UCSD-AML1 (cell line): ENCODE measurements at regions not wholly inside any gene's neighbourhood (a gene's known extent, or its start where the extent isn't known, plus 50 kb on each side); places are given as distances from the start of the nearest gene placed in this dataset.
"Not testable (repeated sequence)": the region's sequence is repeated elsewhere in the genome, so short reads cannot be mapped to it uniquely, and the experiment has no call there.

Experiments
- DNase-seq: peaks from one replicate; lab custom pipeline; 2025; ENCODE audit not compliant: unreplicated experiment; lab: John Stamatoyannopoulos, UW

DNA sequence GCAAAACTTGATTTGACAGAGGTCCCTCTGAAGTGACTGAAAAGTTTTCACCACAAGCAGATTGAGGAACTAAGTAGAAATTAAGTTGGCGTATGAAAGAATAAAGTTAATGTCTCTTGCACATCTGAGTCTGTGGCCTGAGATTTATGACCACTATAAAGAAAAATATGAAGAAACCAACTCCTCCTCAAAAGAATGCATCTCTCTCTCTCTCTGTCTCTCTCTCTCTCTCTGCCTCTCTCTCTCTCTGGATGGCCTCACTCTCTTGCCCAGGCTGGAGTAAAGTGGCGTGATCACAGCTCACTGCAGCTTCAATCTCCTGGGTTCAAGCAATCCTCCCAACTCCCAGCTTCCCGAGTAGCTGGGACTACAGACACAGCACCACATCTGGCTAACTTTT lies 55.2 kb downstream of the RPL22L1 start:
- no peak for DNase-seq

DNA sequence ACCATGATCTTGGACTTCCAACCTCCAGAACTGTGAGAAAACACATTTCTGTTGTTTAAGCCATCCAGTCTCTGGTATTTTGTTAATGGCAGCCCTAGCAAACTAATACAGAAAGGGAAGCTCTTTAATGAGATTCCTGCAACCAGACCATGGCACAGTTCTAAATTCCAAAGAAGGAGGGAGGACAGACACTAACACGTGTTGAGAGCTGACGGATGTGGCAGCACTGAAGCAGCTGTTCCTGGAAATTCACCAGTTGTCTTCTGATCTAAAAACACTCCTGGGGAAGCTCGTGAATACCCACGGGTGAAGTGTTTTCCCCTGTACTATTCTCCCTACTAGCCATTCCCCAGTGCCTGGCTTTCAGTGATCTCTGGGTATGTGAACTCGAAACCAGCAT lies 56.7 kb downstream of the RPL22L1 start:
- no peak for DNase-seq

DNA sequence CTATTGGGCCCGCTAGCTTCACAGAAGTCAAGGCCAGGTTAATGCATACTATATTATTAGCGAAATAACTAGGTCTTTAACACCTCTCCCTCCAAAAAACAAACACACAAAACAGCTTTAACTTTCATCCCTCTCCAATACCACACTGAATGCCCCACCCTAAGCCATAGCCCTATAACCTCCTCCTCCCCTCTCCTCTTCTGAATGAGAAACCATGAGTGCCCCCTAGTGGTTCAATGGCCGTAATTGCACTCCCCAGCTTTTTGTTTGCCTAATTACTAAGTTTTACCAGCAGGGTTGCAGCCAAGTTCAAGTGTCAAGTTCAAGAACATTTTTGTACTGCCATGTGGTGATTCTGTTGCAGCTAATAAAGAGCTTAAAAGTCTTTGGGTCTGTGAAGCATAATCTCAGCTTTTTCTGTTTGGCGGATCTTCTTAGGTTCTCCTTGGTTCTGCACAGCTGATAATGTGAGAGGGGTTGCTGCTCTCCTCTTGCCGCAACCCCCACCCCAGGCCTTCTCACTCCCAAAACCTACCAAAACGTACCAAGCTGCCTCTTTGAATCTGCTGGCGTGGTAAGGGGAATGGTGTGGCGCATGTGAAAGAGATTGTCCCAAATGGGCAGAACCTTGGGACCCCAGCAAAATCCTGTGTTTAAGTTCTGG lies 57.9 kb downstream of the RPL22L1 start:
- DNase-seq, result peak; percentile 44

DNA sequence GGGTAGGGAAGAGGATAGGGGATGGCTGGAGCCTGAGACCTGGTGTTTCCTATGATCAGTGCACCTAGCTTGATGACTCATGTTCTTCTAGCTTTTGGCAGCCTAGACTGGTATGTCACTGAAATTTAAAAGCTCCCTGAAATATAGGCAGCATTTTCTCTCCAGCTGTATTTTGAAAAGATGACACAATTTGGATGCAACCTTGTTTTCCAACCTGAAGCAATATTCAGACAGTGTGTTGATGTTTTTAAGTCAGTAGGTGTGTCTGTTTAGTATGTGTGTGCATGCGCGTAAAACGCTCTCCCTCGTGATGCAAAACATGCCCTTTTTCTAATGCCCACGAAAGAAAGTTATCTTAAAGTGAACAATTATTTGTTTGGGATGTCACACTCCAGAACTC lies 58.5 kb downstream of the RPL22L1 start:
- no peak for DNase-seq

DNA sequence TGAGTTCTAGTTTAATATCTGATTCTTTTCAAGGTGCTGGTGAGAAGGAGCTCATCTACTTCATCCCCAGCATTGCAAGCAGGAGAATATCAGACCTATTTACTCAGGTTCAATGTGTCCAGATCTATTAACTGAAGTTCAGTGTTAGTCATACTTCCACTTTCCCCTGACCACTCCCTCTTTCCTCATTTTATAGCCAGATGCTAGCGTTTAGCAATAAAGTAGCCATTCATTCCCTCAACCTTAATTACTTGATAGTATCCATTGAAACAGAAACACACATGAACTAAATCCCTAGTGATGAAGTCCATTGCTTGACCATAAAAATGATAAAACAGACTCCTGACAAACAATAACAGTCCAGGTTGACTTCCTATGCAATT lies 60.0 kb downstream of the RPL22L1 start:
- no peak for DNase-seq

DNA sequence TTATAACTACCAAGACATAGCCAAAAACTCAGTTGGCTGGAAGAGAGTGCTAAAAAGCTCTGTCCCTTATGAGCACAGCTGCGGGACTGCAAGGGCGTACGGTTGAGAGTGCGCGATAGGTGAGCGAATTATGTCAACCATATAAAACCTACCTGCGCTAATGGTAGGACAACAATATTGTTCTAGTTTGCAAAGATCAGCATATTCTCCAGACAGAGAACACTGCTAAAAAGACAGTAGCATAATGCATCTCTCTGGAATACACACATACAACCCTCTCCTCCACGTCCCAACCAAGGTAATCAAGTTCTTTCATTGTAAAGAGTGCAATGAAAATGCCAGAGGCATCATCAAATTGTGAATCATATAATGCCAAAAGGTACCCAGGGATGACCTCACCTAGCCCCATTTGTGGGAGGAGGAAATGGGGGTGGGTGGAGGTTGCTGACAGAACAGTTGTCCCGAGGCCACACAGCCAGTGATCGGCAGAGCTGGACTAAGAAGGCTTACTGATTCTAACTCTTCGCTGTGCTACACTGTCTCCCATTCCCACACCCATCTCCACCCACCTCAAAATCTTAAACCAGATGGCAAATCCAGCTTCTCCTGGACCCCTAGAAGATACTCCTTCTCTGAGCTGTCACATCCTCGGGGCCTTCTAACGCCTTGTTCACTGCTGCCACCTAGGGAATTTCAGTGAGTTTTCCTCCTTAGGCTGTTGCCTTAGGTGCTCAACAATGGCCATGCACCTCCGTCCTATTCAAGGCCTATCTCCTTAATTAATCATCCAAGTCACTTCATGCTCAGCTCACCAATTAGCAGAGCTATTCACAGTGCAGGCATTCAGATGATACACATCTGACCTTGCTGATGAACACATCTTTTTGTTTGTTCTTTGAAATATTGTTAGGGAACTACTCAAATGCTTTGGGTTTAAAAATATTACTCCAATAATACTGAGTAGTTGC lies 60.7 kb downstream of the RPL22L1 start:
- DNase-seq, result peak; percentile 13

DNA sequence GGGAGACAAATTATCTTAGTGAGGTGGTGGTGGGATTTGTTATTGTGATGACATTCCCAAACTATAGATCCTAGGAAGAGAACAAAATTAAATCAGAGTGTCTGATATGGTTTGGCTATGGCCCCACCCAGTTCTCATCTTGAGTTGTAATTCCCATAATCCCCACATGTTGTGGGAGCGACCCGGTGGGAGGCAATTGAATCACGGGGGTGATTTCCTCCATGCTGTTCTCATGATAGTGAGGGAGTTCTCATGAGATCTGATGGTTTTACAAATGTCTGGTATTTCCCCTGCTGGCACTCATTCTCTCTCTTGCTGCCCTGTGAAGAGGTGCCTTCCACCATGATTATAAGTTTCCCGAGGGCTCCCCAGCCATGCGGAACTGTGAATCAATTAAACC lies 62.0 kb downstream of the RPL22L1 start:
- DNase-seq, result no peak

DNA sequence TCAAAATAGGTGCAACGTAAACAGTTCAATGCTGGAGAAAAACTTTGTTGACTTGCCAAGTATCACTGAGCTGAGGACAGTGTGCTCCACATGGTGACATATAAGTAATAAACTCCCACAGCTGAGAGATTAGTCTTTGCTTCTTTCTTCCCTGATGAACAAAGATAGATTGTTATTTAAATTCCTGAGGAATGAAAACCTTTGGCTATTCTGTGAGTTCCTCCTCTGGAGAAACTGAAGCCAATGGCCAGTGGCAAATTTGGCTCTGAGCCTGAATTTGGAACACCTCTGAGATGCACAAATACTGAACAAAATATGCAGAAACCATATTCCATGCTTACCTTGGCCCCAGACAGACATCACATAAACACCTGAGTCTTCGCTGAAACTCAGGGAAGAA lies 63.3 kb downstream of the RPL22L1 start:
- no peak for DNase-seq

DNA sequence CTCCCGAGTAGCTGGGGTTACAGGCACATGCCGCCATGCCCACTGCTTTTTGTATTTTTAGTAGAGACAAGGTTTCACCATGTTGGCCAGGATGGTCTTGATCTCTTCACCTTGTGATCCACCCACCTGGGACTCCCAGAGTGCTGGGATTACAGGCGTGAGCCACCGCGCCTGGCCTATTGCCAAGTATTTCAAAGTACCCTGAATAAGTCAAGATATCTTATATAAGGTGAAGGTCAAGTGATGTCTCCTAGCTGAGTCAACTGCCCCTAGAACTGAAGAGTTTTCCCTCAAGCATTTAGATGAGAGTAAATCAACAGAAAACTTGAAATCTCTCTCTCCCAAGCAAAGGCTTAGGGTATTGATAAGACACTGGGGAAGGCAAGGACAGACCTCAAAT lies 63.9 kb downstream of the RPL22L1 start:
- no peak for DNase-seq

DNA sequence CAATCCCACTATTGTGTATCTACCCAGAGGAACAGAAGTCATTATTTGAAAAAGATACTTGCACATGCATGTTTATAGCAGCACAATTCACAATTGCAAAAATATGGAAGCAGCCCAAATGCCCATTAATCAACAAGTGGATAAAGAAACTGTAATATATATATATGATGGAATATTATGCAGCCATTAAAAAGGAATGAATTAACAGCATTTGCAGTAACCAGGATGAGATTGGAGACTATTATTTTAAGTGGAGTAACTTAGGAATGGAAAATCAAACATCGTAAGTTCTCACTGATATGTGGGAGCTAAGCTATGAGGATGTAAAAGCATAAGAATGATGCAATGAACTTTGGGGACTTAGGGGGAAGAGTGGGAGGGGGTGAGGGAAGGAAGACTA lies 64.7 kb downstream of the RPL22L1 start:
- not testable (repeated sequence) for DNase-seq

DNA sequence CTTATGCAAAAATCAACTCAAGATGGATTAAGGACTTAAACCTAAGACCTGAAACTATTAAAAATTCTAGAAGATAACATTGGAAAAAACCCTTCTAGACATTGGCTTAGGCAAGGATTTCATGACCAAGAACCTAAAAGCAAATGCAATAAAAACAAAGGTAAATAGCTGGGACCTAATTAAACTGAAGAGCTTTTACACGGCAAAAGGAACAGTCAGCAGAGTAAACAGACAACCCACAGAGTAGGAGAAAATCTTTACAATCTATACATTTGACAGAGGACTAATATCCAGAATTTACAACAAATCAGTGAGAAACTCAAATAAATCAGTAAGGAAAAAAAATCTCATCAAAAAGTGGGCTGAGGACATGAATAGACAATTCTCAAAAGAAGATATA lies 65.4 kb downstream of the RPL22L1 start:
- not testable (repeated sequence) for DNase-seq

DNA sequence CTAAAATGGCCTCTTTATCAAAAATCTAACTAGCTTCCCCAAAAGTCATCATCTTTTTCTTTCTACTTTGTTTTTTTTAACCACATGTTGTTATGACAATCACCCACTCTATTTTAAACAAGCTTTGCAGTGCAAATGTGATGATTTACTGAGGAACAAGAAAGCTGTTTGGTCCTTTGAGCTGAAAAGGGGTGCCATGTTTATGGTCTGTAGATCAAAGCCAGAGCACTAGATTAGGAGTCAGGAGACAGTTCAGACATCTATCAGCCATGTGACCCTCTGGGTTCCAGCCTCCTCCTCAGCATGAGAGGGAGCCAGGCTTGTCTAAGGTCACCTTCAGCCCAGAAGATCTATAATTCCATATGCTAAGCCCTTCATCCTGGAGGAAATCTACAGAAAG lies 65.9 kb downstream of the RPL22L1 start:
- no peak for DNase-seq

DNA sequence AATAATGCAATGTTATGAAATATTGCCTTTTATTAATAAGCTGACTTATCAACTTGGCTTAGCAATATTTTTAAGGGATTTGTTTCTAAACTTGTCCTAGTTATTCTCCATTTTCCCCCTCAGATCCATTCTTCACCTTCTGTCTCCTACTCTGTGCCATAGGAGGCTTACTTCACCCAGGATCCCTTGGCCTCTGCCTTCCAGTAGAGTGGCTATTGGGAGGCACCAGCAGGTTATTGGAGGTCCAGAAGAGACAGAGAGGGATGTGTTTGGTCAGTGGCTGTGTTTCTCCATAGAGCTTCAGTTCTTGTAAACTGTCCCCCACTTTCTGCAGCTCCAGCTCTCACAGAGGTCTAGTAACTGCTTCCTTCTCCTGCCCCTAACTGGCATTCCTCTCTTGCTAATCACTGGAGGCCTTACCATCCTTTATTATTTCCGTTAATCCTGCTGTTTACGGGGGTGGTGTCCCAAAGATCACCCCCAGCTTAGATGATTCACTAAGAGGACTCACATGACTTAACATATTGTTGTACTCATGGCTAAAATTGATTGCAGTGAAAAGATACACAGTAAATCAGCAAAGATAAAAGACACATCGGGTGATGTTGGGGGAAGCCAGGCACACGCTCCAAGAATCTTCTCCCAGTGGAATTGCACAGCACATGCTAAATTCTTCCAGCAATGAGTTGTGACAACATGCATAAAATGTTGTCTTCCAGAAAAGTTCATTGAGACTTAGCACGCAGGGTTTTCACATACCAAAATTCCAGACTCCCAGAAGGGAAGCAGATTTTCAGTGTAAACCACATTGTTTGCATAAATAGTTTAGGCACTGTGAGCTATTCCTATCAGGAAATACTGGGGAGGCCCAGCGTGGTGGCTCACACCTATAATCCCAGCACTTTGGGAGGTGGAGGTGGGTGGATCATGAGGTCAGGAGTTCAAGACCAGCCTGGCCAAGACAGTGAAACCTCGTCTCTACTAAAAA lies 67.5 kb downstream of the RPL22L1 start:
- DNase-seq, result no peak

DNA sequence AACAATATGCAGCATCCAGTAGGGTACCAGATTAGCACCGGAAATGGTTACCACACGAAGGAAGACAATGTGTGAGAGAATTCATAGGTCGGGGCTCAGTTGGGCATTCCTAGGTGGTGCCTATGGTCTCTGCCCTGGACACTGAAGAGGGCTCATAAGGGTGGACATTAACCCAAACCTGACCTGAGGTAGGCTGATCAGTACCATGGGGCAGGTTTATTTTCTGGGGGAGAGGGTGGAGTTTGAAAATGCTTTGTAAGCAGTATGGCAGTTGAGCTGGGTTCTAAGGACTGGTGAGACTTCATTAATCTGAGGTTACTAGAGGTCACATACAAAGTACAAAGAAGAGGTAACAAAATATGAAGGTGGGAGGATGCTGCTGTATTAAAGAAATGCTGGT lies 68.4 kb downstream of the RPL22L1 start:
- DNase-seq, result no peak

DNA sequence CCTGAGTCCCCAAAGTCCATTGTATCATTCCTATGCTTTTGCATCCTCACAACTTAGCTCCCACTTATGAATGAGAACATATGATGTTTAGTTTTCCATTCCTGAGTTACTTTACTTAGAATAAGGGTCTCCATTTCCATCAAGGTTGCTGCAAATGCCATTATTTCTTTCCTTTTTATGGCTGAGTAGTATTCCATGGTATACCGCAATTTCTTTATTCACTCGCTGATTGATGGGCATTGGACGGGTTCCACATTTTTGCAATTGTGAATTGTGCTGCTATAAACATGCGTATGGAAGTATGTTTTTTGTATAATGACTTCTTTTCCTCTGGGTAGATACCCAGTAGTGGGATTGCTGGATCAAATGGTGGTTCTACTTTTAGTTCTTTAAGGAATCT lies 69.7 kb downstream of the RPL22L1 start:
- DNase-seq, result not testable (repeated sequence)

DNA sequence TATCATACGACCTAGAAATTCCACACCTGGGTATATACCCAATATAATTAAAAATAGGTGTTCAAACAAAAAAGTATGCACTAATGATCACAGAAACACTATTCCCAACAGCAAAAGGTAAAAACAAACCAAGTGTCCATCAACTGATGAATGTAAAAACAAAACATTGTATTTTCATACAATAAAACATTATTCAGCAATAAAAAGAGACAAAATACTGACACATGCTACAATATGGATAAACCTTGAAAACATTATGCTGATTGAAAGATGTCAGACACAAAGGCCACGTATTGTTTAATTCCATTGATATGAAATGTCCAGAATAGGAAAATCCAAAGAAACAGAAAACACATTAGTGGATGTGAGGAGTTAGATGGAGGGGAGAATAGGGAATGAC lies 71.0 kb downstream of the RPL22L1 start:
- no peak for DNase-seq

DNA sequence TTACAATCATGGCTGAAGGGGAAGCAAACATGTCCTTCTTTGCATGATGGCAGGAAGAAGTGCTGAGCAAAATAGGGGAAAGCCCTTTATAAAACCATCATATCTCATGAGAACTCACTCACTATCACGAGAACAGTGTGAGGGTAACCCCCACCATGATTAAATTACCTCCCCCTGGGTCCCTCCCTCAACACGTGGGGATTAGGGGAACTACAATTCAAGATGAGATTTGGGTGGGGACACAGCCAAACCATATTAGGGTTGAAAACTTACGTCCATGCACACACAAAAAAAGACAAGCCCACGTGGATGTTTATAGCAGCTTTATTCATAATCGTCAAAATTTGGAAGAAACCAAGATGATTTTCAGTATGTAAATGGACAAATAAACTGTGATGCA lies 72.3 kb downstream of the RPL22L1 start:
- no peak for DNase-seq

DNA sequence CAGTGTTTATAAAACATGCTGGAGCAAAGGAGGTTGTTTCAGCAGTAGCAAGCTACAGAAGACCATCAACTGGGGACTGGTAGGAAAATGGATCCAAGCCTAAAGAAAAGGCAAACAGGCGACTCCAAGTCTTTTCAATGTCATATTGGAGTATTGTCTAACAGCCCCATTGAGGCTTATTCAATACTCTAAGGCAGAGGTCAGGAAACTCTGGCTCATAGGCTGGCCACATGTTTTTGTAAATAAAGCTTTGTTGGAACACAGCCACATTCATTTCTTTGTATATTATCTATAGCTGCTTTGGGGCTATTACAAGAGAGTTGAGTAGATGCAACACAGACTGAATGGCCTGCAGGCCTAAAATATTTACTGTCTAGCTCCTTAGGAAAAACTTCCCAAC lies 77.5 kb downstream of the RPL22L1 start:
- no peak for DNase-seq

DNA sequence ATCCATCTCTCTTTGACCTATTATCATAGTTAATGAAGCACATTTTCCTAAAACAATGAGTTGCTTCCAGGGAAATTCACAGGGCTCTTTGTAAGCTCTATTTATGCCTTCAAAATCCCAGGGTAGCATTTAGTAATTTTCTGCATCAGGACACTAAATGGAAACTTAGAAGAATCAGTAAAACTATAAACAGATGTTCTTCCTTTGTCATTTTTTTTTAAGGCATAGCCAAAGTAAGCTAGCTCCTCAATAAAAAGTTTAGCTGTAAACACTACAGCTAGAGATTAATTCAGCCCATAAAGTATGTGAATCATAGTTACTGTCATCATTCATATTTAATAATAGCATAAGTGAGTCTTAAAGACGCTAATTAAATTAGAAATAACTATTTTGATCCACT lies 79.3 kb downstream of the RPL22L1 start:
- DNase-seq, result no peak

DNA sequence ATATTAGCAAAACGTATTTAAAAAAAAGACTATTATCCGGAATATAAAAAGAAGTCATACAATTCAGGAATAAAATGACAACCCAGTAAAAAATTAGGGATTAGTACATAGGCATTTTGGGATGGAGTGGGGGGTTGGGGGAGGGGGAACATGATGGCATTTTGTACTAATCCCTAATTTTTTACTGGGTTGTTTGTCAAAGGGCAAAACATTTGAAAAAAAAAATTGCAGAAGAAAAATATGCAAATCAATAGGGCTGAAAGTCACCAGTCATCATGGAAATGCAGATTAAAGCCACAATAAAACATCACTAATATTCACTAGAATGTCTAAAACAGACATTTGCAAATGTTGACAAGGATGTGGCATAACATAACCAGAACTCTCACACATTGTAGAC lies 82.5 kb downstream of the RPL22L1 start:
- DNase-seq, result no peak

DNA sequence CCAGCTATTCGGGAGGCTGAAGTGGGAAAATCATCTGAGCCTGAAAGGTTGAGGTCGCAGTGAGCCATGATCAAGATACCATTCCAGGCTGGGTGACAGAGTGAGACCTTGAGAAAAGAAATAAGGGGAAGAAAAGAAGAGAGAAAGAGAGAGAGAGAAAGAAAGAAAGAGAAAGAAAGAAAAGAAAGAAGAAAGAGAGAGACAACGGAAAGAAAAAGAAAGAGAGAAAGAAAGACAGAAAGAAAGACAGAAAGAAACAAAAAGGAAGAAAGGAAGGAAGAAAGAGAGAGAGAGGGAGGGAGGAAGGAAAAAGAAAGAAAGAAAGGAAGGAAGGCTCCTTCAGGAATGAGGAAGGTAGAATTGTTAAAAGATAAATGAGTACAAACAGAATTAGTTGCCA lies 84.5 kb downstream of the RPL22L1 start:
- no peak for DNase-seq
